Panc1 (cell line): ENCODE measurements at regions not wholly inside any gene's neighbourhood (a gene's known extent, or its start where the extent isn't known, plus 50 kb on each side); places are given as distances from the start of the nearest gene placed in this dataset.
"Not testable (repeated sequence)": the region's sequence is repeated elsewhere in the genome, so short reads cannot be mapped to it uniquely, and the experiment has no call there.

Experiments used
- ATAC-seq: fragments of 200-7000 bp; cut with Tn5 transposase; 2 replicates; pipeline ENCODE4 v1.9.1; 2020; ENCODE audit warnings: mild to moderate bottlenecking, moderate library complexity
- BruUV-seq: library from RNA; stranded (reverse); fragments of 400-500 nt; replicated peaks from 2 replicates; lab custom pipeline; 2021; lab: Mats Ljungman, UMichigan
- CTCF ChIA-PET: fragments of 300-600 bp; sonication (Branson Sonifier 250); formaldehyde crosslinking; loops from one replicate; lab custom pipeline; 2022; ENCODE audit warnings: antibody characterized with exemption; lab: Charles Lee
- POLR2A ChIA-PET: fragments of 300-600 bp; sonication (Branson Sonifier 250); formaldehyde crosslinking; loops from one replicate; lab custom pipeline; 2022; ENCODE audit warnings: antibody characterized with exemption; lab: Charles Lee
- DNase-seq: peaks from one replicate; pipeline ENCODE4 v3.0.0-alpha.2; 2010; ENCODE audit warnings: low read depth, low spot score
- H3K27ac ChIP-seq: 2 replicates; pipeline ENCODE4 v1.5.1; 2011; ENCODE audit warnings: mild to moderate bottlenecking, low read length, inconsistent platforms
- H3K27me3 ChIP-seq: fragments of 200-500 bp; sonication (Bioruptor generic); 2 replicates; pipeline ENCODE4 v1.6.0; 2014; ENCODE audit warnings: low read length, inconsistent platforms; ENCODE audit not compliant: control insufficient read depth, insufficient read depth
- H3K36me3 ChIP-seq: fragments of 200-500 bp; sonication (Bioruptor generic); 2 replicates; pipeline ENCODE4 v1.5.1; 2014; ENCODE audit warnings: inconsistent platforms, mild to moderate bottlenecking, low read length, moderate library complexity; ENCODE audit not compliant: control insufficient read depth, insufficient read depth
- H3K4me1 ChIP-seq: 2 replicates; pipeline ENCODE4 v1.5.1; 2011; ENCODE audit warnings: inconsistent platforms, mild to moderate bottlenecking, low read length, moderate library complexity; ENCODE audit not compliant: control insufficient read depth, insufficient read depth
- H3K4me3 ChIP-seq, 2 experiments: 2 replicates each; pipeline ENCODE4 v1.5.1; 2011 to 2012; ENCODE audit warnings: low read depth in 2 of 2, low read length in 2 of 2, mild to moderate bottlenecking in 2 of 2, inconsistent platforms in 1 of 2, moderate library complexity in 1 of 2
- H3K9me3 ChIP-seq: fragments of 200-500 bp; sonication (Bioruptor generic); 2 replicates; pipeline ENCODE4 v1.5.1; 2014; ENCODE audit warnings: low read depth, mild to moderate bottlenecking, inconsistent platforms, low read length, moderate library complexity; ENCODE audit not compliant: control insufficient read depth, insufficient read depth
- CTCF ChIP-seq: fragments of 450-650 bp; IDR thresholded peaks from 2 replicates; pipeline ENCODE4 v1.5.1; 2017; ENCODE audit warnings: mild to moderate bottlenecking
- POLR2AphosphoS5 ChIP-seq: IDR thresholded peaks from 2 replicates; pipeline ENCODE4 v1.6.1; 2012; ENCODE audit warnings: mild to moderate bottlenecking, low read depth, low read length, moderate library complexity
- SIN3A ChIP-seq: IDR thresholded peaks from 2 replicates; pipeline ENCODE4 v1.6.1; 2012; ENCODE audit warnings: low read depth, mild to moderate bottlenecking, low read length, moderate library complexity, borderline replicate concordance; ENCODE audit not compliant: insufficient read depth
- TCF7L2 ChIP-seq: IDR thresholded peaks from 2 replicates; pipeline ENCODE4 v1.6.1; 2011; ENCODE audit warnings: mild to moderate bottlenecking, low read depth, low read length, inconsistent platforms
- in situ Hi-C: cut with HindIII; loops from 2 replicates; pipeline ENCODE4 v1.10.0; 2016; ENCODE audit warnings: low sequenced_read_pairs, low pct_unique_long_range_greater_than_20kb
- intact Hi-C: fragments of 100-400 bp; cut with micrococcal nuclease; formaldehyde crosslinking; loops from one replicate; pipeline ENCODE4 v1.10.0; 2022; ENCODE audit not compliant: unreplicated experiment
- TF ChIP-seq, protein P1 (sequence below), 2 experiments: IDR thresholded peaks; 2 replicates each; pipeline ENCODE4 v1.6.1; 2011 to 2012; ENCODE audit warnings: low read depth in 2 of 2, control low read depth in 1 of 2, low read length in 1 of 2, mild to moderate bottlenecking in 1 of 2, moderate library complexity in 1 of 2; ENCODE audit not compliant: insufficient read depth in 1 of 2

GRCh38 chr12:105477873-105478272, 147.4 kb downstream of the C12orf75 start:
- no TSS peak for BruUV-seq
- Histone ChIP-seq H3K9me3 (no peaks in the 10 kb centered on the region), H3K27ac (no peak overlapping the region)

DNA sequence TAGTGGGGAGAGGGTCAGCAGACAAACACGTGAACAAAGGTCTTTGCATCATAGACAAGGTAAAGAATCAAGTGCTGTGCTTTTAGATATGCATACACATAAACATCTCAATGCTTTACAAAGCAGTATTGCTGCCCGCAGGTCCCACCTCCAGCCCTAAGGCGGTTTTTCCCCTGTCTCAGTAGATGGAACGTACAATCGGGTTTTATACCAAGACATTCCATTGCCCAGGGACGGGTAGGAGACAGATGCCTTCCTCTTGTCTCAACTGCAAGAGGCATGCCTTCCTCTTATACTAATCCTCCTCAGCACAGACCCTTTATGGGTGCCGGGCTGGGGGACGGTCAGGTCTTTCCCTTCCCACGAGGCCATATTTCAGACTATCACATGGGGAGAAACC, 148.3 kb downstream of the C12orf75 start:
- POLR2A ChIA-PET, H3K27me3 ChIP-seq, ATAC-seq, H3K27ac ChIP-seq, H3K9me3 ChIP-seq, H3K4me3 ChIP-seq, BruUV-seq, DNase-seq, in situ Hi-C loops, H3K36me3 ChIP-seq, intact Hi-C loops, H3K4me1 ChIP-seq, CTCF ChIA-PET: not testable (repeated sequence)

More at GRCh38 chr12:105477873-105478272, 147.4 kb downstream of the C12orf75 start:
- ATAC-seq (no peak), DNase-seq (no peak)
- ChIA-PET POLR2A (no interaction called here), CTCF (no interaction called here)
- Histone ChIP-seq H3K36me3 (no peaks in the 10 kb centered on the region), H3K4me3 (no peak overlapping the region), H3K4me1 (peaks cover 4% of the 10 kb centered on the region; the same call in 1 of the 2 replicates), H3K27me3 (no peaks in the 10 kb centered on the region)
- TF ChIP-seq, protein P1, sequence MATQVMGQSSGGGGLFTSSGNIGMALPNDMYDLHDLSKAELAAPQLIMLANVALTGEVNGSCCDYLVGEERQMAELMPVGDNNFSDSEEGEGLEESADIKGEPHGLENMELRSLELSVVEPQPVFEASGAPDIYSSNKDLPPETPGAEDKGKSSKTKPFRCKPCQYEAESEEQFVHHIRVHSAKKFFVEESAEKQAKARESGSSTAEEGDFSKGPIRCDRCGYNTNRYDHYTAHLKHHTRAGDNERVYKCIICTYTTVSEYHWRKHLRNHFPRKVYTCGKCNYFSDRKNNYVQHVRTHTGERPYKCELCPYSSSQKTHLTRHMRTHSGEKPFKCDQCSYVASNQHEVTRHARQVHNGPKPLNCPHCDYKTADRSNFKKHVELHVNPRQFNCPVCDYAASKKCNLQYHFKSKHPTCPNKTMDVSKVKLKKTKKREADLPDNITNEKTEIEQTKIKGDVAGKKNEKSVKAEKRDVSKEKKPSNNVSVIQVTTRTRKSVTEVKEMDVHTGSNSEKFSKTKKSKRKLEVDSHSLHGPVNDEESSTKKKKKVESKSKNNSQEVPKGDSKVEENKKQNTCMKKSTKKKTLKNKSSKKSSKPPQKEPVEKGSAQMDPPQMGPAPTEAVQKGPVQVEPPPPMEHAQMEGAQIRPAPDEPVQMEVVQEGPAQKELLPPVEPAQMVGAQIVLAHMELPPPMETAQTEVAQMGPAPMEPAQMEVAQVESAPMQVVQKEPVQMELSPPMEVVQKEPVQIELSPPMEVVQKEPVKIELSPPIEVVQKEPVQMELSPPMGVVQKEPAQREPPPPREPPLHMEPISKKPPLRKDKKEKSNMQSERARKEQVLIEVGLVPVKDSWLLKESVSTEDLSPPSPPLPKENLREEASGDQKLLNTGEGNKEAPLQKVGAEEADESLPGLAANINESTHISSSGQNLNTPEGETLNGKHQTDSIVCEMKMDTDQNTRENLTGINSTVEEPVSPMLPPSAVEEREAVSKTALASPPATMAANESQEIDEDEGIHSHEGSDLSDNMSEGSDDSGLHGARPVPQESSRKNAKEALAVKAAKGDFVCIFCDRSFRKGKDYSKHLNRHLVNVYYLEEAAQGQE (IDR thresholded peaks at IDR 0.05; ENCODE audit: insufficient read depth in 1 of 2, low read depth in 2 of 2, low read length in 1 of 2): no peak
- TF ChIP-seq TCF7L2 (no peak), SIN3A (no peak)
- in situ Hi-C loops: no loop called here
- intact Hi-C loops: no loop called here

- H3K27me3 ChIP-seq: no peaks in the 10 kb centered on the region
- DNase-seq: no peak
- BruUV-seq: no TSS peak
- H3K4me3 ChIP-seq: no peak overlapping the region
- intact Hi-C loops: no loop called here
- POLR2A ChIA-PET: no interaction called here
- CTCF ChIA-PET: no interaction called here
- no peaks in the 10 kb centered on the region for H3K9me3 ChIP-seq
- no peaks in the 10 kb centered on the region for H3K36me3 ChIP-seq
- H3K4me1 ChIP-seq: peaks cover 4% of the 10 kb centered on the region; the same call in 1 of the 2 replicates
- no peak for TF ChIP-seq SIN3A
- no peak for TF ChIP-seq CTCF
- no peak for TF ChIP-seq POLR2AphosphoS5
- TF ChIP-seq, protein P1 (IDR thresholded peaks at IDR 0.05; ENCODE audit: insufficient read depth in 1 of 2, low read depth in 2 of 2, low read length in 1 of 2): no peak
- TF ChIP-seq TCF7L2: no peak
- H3K27ac ChIP-seq: peak overlapping the region; percentile 2; the same call in 1 of the 2 replicates
- ATAC-seq: no peak
- in situ Hi-C loops: no loop called here
Measured at GRCh38 chr12:105479710-105480109, 149.2 kb downstream of the C12orf75 start.
